ENCODE measurements at regions not wholly inside any gene's neighbourhood (a gene's known extent, or its start where the extent isn't known, plus 50 kb on each side); places are given as distances from the start of the nearest gene placed in this dataset.

DNA sequence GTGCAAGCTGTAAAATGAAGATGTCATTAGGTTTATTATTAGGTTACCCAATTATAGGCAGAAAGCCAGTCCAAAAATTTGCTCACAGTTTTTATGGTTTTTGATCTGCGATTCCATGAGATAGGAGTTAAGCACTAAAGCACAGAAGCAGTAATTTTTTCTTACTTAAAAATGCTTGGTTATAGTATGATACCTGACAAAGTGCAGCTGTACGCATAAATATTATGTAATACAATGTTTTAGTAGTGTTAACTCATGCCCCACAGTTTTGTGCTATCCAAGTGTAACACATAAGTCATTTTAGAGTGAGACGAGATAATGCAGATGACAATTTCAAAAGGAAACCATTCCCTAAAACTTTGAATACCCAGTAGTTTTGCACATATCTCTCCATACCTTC, 357.8 kb downstream of the TMA16 start:
- TF ChIP-seq, protein P1, sequence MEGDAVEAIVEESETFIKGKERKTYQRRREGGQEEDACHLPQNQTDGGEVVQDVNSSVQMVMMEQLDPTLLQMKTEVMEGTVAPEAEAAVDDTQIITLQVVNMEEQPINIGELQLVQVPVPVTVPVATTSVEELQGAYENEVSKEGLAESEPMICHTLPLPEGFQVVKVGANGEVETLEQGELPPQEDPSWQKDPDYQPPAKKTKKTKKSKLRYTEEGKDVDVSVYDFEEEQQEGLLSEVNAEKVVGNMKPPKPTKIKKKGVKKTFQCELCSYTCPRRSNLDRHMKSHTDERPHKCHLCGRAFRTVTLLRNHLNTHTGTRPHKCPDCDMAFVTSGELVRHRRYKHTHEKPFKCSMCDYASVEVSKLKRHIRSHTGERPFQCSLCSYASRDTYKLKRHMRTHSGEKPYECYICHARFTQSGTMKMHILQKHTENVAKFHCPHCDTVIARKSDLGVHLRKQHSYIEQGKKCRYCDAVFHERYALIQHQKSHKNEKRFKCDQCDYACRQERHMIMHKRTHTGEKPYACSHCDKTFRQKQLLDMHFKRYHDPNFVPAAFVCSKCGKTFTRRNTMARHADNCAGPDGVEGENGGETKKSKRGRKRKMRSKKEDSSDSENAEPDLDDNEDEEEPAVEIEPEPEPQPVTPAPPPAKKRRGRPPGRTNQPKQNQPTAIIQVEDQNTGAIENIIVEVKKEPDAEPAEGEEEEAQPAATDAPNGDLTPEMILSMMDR (IDR thresholded peaks at IDR 0.05): no peak
- no peak for TF ChIP-seq POLR2A (IDR thresholded peaks at IDR 0.05)

All from breast epithelium (tissue), 3 donors.